ENCODE measurements at regions not wholly inside any gene's neighbourhood (a gene's known extent, or its start where the extent isn't known, plus 50 kb on each side); places are given as distances from the start of the nearest gene placed in this dataset.

GRCh38 chr7:69457595-69458504 is 140.4 kb upstream of the AUTS2 start:
- Histone ChIP-seq H3K9ac (no peak overlapping the region), H4K20me1 (ENCODE audit: insufficient read depth) (no peaks in the 10 kb centered on the region), H2AFZ (peak overlapping the region; percentile 38; the same call in 1 of the 2 replicates), H3F3A (ENCODE audit: insufficient read depth) (no peaks in the 10 kb centered on the region), H3K9me3 (ENCODE audit: low read depth) (no peaks in the 10 kb centered on the region), H3K79me2 (ENCODE audit: insufficient read depth) (no peaks in the 10 kb centered on the region), H3K4me3 (no peak overlapping the region), H3K27me3 (replicated peaks; ENCODE audit: insufficient read depth) (no peaks in the 10 kb centered on the region), H3K36me3 (ENCODE audit: low read depth) (no peaks in the 10 kb centered on the region), H3K9me2 (ENCODE audit: insufficient read depth) (no peaks in the 10 kb centered on the region), H3K4me2 (ENCODE audit: unreplicated experiment) (peak overlapping the region; percentile 34), H3K4me1 (ENCODE audit: insufficient read depth) (peaks cover 10% of the 10 kb centered on the region), H3K27ac (no peak overlapping the region)
- in situ Hi-C loops (cut with MboI): no loop called here
- TF ChIP-seq EZH2 (IDR thresholded peaks at IDR 0.05; ENCODE audit: insufficient read depth, poor library complexity, severe bottlenecking) (no peak), EZH2phosphoT487 (IDR thresholded peaks at IDR 0.05; ENCODE audit: insufficient read depth, low read depth) (no peak)
- 2 to 3% methylated on average over 9 of the region's 9 CpGs for WGBS, 2 experiments (ENCODE audit: low coverage in 1 of 2, low lambda C conversion rate in 2 of 2, missing lambda C conversion rate in 2 of 2)
- peak; percentile 46 for DNase-seq

GRCh38 chr7:69464035-69464434 is 134.2 kb upstream of the AUTS2 start:
- no peak for DNase-seq
- no peaks in the 10 kb centered on the region for H3K9me3 ChIP-seq (ENCODE audit: low read depth)
- no peak overlapping the region for H3K9ac ChIP-seq
- no peaks in the 10 kb centered on the region for H3K4me1 ChIP-seq (ENCODE audit: insufficient read depth)
- WGBS, 2 experiments (ENCODE audit: low coverage in 1 of 2, low lambda C conversion rate in 2 of 2, missing lambda C conversion rate in 2 of 2): 39 to 47% methylated on average over 3 of the region's 3 CpGs
- H2AFZ ChIP-seq: no peak overlapping the region
- no peaks in the 10 kb centered on the region for H3K27me3 ChIP-seq (replicated peaks; ENCODE audit: insufficient read depth)
- no peak overlapping the region for H3K4me2 ChIP-seq (ENCODE audit: unreplicated experiment)
- H3K4me3 ChIP-seq: no peak overlapping the region
- no peaks in the 10 kb centered on the region for H3K36me3 ChIP-seq (ENCODE audit: low read depth)
- no peaks in the 10 kb centered on the region for H3K79me2 ChIP-seq (ENCODE audit: insufficient read depth)
- no peak overlapping the region for H3K27ac ChIP-seq
- H3K9me2 ChIP-seq (ENCODE audit: insufficient read depth): no peaks in the 10 kb centered on the region
- no peaks in the 10 kb centered on the region for H4K20me1 ChIP-seq (ENCODE audit: insufficient read depth)
- no peak for TF ChIP-seq EZH2 (IDR thresholded peaks at IDR 0.05; ENCODE audit: insufficient read depth, poor library complexity, severe bottlenecking)
- TF ChIP-seq EZH2phosphoT487 (IDR thresholded peaks at IDR 0.05; ENCODE audit: insufficient read depth, low read depth): no peak
- no peaks in the 10 kb centered on the region for H3F3A ChIP-seq (ENCODE audit: insufficient read depth)
- in situ Hi-C loops (cut with MboI): no loop called here

- no peak for DNase-seq
- Histone ChIP-seq H4K20me1 (ENCODE audit: insufficient read depth) (no peaks in the 10 kb centered on the region), H3K4me3 (no peak overlapping the region), H3K9ac (no peak overlapping the region), H3K27ac (no peak overlapping the region), H3K27me3 (replicated peaks; ENCODE audit: insufficient read depth) (no peaks in the 10 kb centered on the region), H3K4me2 (ENCODE audit: unreplicated experiment) (no peak overlapping the region), H3K9me2 (ENCODE audit: insufficient read depth) (no peaks in the 10 kb centered on the region), H3K4me1 (ENCODE audit: insufficient read depth) (no peaks in the 10 kb centered on the region), H3F3A (ENCODE audit: insufficient read depth) (no peaks in the 10 kb centered on the region), H3K79me2 (ENCODE audit: insufficient read depth) (no peaks in the 10 kb centered on the region), H3K9me3 (ENCODE audit: low read depth) (no peaks in the 10 kb centered on the region), H3K36me3 (ENCODE audit: low read depth) (no peaks in the 10 kb centered on the region), H2AFZ (no peak overlapping the region)
- in situ Hi-C loops (cut with MboI): no loop called here
- no peak for TF ChIP-seq EZH2phosphoT487 (IDR thresholded peaks at IDR 0.05; ENCODE audit: insufficient read depth, low read depth)
- TF ChIP-seq EZH2 (IDR thresholded peaks at IDR 0.05; ENCODE audit: insufficient read depth, poor library complexity, severe bottlenecking): no peak
- WGBS, 2 experiments (ENCODE audit: low coverage in 1 of 2, low lambda C conversion rate in 2 of 2, missing lambda C conversion rate in 2 of 2): 65 to 71% methylated on average over 1 of the region's 1 CpG
Observed at GRCh38 chr7:69465262-69465661, 133.0 kb upstream of the AUTS2 start.

- Histone ChIP-seq H3K36me3 (ENCODE audit: low read depth) (no peaks in the 10 kb centered on the region), H4K20me1 (ENCODE audit: insufficient read depth) (no peaks in the 10 kb centered on the region), H3K4me2 (ENCODE audit: unreplicated experiment) (no peak overlapping the region), H3K27me3 (replicated peaks; ENCODE audit: insufficient read depth) (no peaks in the 10 kb centered on the region), H3K4me3 (no peak overlapping the region), H2AFZ (no peak overlapping the region), H3K9ac (no peak overlapping the region), H3K9me3 (ENCODE audit: low read depth) (no peaks in the 10 kb centered on the region), H3K9me2 (ENCODE audit: insufficient read depth) (no peaks in the 10 kb centered on the region), H3K4me1 (ENCODE audit: insufficient read depth) (no peaks in the 10 kb centered on the region), H3K79me2 (ENCODE audit: insufficient read depth) (no peaks in the 10 kb centered on the region), H3K27ac (no peak overlapping the region), H3F3A (ENCODE audit: insufficient read depth) (no peaks in the 10 kb centered on the region)
- no peak for DNase-seq
- in situ Hi-C loops (cut with MboI): no loop called here
- TF ChIP-seq EZH2 (IDR thresholded peaks at IDR 0.05; ENCODE audit: insufficient read depth, poor library complexity, severe bottlenecking): no peak
- no peak for TF ChIP-seq EZH2phosphoT487 (IDR thresholded peaks at IDR 0.05; ENCODE audit: insufficient read depth, low read depth)
- 50% methylated on average over 1 of the region's 1 CpG for WGBS, 2 experiments (ENCODE audit: low coverage in 1 of 2, low lambda C conversion rate in 2 of 2, missing lambda C conversion rate in 2 of 2)
Observed at GRCh38 chr7:69467826-69468225, 130.4 kb upstream of the AUTS2 start.

All from GM23248 (cell line).